Fibroblast of lung (primary cell): ENCODE measurements at regions not wholly inside any gene's neighbourhood (a gene's known extent, or its start where the extent isn't known, plus 50 kb on each side); places are given as distances from the start of the nearest gene placed in this dataset.

Experiments
- EZH2 ChIP-seq: IDR thresholded peaks from 2 replicates; pipeline ENCODE4 v1.5.1; 2012; ENCODE audit warnings: low read length, control low read depth, mild to moderate bottlenecking; ENCODE audit errors: missing control alignments
- TF ChIP-seq, protein P1 (sequence below), 2 donors: IDR thresholded peaks in 1 of 2; conservative IDR thresholded peaks in 1 of 2; 1 replicate in 1 of 2; 2 replicates in 1 of 2; pipeline ENCODE4 v1.5.1; 2011 to 2012; ENCODE audit warnings: low read length in 2 of 2, control low read depth in 1 of 2, inconsistent platforms in 1 of 2, low read depth in 1 of 2, mild to moderate bottlenecking in 1 of 2

DNA sequence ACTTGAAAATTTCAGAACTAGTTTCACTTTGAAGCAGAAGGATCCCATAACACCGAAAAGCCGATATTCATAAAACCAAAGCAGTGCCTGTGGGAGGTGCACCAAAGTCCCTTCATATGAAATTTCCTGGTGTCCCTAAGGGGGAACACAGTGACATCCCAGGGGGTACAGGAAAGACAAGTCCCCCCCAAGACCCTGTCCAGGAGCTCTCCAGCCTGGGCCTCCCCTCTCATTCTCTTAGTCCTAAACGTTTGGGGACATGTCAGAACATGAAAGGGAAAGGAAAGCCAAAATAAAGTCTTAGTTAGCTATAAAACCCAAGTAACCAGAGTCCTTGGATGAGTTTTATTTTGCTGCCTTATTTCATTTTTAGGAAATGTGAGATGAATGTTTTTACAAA lies 56.6 kb downstream of the MRPL57 start:
- TF ChIP-seq, protein P1, sequence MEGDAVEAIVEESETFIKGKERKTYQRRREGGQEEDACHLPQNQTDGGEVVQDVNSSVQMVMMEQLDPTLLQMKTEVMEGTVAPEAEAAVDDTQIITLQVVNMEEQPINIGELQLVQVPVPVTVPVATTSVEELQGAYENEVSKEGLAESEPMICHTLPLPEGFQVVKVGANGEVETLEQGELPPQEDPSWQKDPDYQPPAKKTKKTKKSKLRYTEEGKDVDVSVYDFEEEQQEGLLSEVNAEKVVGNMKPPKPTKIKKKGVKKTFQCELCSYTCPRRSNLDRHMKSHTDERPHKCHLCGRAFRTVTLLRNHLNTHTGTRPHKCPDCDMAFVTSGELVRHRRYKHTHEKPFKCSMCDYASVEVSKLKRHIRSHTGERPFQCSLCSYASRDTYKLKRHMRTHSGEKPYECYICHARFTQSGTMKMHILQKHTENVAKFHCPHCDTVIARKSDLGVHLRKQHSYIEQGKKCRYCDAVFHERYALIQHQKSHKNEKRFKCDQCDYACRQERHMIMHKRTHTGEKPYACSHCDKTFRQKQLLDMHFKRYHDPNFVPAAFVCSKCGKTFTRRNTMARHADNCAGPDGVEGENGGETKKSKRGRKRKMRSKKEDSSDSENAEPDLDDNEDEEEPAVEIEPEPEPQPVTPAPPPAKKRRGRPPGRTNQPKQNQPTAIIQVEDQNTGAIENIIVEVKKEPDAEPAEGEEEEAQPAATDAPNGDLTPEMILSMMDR (conservative IDR thresholded peaks at IDR 0.05 in 1 of 2, IDR thresholded peaks at IDR 0.05 in 1 of 2; ENCODE audit: low read depth in 1 of 2, low read length in 2 of 2): no peak
- no peak for TF ChIP-seq EZH2
